ENCODE measurements at regions not wholly inside any gene's neighbourhood (a gene's known extent, or its start where the extent isn't known, plus 50 kb on each side); places are given as distances from the start of the nearest gene placed in this dataset.

DNA sequence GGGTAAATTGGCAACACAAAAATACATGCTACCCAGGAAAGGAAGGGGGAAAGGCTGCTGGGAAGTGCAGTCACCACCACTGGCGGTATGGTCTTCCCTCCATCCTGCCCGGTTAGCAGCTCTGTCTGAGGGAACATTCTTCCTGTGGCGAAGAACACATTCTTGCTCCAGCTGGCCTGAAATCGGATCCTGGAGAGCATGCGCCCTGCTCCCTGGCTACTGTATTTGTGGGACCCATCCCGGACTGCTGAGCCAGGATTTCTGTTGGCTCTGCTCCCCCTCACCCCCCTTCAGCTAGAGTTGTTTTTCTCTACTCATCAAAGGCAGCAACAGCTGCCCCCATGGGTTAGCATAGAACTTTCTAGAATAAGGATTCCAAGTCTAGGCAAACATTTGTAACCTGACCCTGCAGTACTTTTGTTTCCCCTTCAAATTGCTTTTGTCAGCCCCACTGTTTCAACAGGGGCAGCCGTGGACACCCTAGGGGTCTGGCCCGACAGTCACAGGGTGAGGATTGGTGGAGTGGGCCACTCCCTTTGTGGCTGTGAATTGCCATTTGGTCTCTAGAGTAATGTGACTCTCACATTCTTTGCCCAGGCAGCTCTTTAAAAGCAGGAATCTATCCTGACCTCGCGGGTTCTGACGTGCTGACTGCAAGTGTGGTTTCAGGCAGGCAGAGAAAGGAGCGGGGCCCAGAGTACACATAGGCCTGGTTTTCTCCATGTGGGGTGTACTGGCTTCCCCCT is 157.7 kb downstream of the TOMM20 start:
- Histone ChIP-seq H3K36me3 (ENCODE audit: control insufficient read depth in 2 of 2, insufficient read depth in 2 of 2, low read length in 2 of 2) (no peaks in the 10 kb centered on the region), H3K27ac (ENCODE audit: low read length) (peak overlapping the region; percentile 97), H3K9me3 (ENCODE audit: control insufficient read depth in 2 of 2, low read length in 2 of 2) (no peaks in the 10 kb centered on the region), H3K4me1 (ENCODE audit: control insufficient read depth, insufficient read depth, low read length) (peaks cover 56% of the 10 kb centered on the region), H3K9ac (ENCODE audit: low read length in 2 of 2) (peak overlapping the region; percentile 80 to 83), H3K4me3 (ENCODE audit: low read length in 2 of 2) (peak overlapping the region in 1 of 2 donors; percentile 61), H3K27me3 (ENCODE audit: control insufficient read depth in 1 of 2, insufficient read depth in 2 of 2, low read length in 2 of 2) (no peaks in the 10 kb centered on the region)

DNA sequence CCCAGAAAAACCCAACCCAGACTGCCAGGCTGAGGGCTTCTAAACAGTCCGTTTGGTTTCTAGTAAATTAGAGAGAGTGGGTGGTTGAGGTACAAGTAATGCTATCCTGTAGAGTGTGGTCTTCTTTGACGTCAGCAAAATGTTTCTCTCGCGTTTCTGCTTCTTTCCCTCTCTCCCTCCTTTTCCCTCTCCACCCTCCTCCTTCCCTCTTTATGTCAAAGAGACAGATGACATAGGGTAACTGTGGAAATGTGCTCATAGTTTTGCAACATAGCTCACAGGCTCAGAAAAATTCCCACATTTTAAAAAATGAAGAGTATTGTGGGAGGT is 158.3 kb downstream of the TOMM20 start:
- peak overlapping the region; percentile 97 for H3K27ac ChIP-seq (ENCODE audit: low read length)
- no peaks in the 10 kb centered on the region for H3K9me3 ChIP-seq (ENCODE audit: control insufficient read depth in 2 of 2, low read length in 2 of 2)
- peak overlapping the region in 1 of 2 donors; percentile 61 for H3K4me3 ChIP-seq (ENCODE audit: low read length in 2 of 2)
- H3K9ac ChIP-seq (ENCODE audit: low read length in 2 of 2) = peak overlapping the region; percentile 80 to 83
- H3K36me3 ChIP-seq (ENCODE audit: control insufficient read depth in 2 of 2, insufficient read depth in 2 of 2, low read length in 2 of 2) = no peaks in the 10 kb centered on the region
- H3K4me1 ChIP-seq (ENCODE audit: control insufficient read depth, insufficient read depth, low read length) = peaks cover 55% of the 10 kb centered on the region
- no peaks in the 10 kb centered on the region for H3K27me3 ChIP-seq (ENCODE audit: control insufficient read depth in 1 of 2, insufficient read depth in 2 of 2, low read length in 2 of 2)

DNA sequence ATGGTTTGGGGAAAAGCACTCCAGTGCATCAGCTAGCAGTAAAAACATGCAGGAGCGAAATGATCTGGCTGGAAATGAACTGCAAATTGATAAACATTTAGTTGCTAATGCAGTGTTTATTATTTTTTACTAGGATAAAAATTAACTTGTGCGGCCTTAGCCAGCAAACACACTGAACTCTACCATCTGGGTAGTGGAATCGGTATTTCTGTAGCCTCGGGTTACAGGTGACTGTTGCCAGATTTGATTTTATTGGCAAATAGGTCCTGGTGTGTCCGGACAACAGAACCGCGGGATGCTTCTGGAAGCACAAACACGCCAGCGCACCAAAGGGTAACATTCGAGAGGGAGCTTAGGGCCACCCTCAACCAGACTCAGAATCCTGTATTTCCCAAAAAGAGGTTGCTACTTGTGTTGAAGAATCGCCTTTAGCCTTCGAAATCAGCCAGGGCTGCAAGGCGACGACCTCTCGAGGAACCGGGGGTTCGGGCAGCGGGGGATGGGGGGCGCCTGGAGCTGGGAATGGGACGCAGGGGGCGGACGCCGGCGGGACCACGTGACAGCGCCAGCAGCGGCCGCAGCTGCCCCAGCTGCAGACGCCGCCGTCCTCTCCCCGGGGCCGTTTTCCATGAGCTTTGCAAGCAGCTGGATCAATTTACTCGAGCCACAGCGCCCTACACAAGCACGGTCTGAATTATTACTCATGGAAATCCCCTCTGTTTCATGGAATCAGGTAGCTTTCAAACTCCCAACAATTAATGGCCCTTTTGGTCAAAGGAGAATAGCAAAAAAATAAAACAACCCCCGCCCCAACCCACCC is 158.8 kb downstream of the TOMM20 start:
- Histone ChIP-seq H3K4me3 (ENCODE audit: low read length in 2 of 2) (peak overlapping the region; percentile 47 to 61), H3K36me3 (ENCODE audit: control insufficient read depth in 2 of 2, insufficient read depth in 2 of 2, low read length in 2 of 2) (no peaks in the 10 kb centered on the region), H3K27me3 (ENCODE audit: control insufficient read depth in 1 of 2, insufficient read depth in 2 of 2, low read length in 2 of 2) (no peaks in the 10 kb centered on the region), H3K4me1 (ENCODE audit: control insufficient read depth, insufficient read depth, low read length) (peaks cover 61% of the 10 kb centered on the region), H3K27ac (ENCODE audit: low read length) (peak overlapping the region; percentile 97), H3K9ac (ENCODE audit: low read length in 2 of 2) (peak overlapping the region; percentile 80 to 83), H3K9me3 (ENCODE audit: control insufficient read depth in 2 of 2, low read length in 2 of 2) (no peaks in the 10 kb centered on the region)

DNA sequence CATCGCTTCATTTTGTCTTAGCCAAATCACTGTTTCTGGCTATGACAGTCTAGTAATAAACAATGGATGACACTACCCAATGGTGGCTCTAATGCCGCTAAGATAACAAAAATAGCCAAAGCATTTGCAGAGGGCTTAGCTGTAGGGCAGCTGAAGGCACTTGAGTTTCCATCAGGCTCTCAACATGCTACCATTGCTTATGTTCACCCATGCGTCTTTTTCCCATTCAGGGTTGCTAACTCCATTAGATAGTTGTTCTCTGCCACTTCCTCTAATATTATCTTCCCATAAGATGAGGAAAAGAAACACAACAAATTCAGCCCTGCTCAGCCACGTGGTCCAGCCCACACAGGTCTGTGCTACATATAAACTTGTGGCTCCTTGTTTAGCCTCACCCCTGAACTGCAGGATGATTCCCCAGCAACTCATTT is 159.6 kb downstream of the TOMM20 start:
- peaks cover 64% of the 10 kb centered on the region for H3K4me1 ChIP-seq (ENCODE audit: control insufficient read depth, insufficient read depth, low read length)
- peak overlapping the region in 1 of 2 donors; percentile 47 for H3K4me3 ChIP-seq (ENCODE audit: low read length in 2 of 2)
- peak overlapping the region; percentile 97 for H3K27ac ChIP-seq (ENCODE audit: low read length)
- no peaks in the 10 kb centered on the region for H3K9me3 ChIP-seq (ENCODE audit: control insufficient read depth in 2 of 2, low read length in 2 of 2)
- no peaks in the 10 kb centered on the region for H3K36me3 ChIP-seq (ENCODE audit: control insufficient read depth in 2 of 2, insufficient read depth in 2 of 2, low read length in 2 of 2)
- peak overlapping the region; percentile 80 to 83 for H3K9ac ChIP-seq (ENCODE audit: low read length in 2 of 2)
- H3K27me3 ChIP-seq (ENCODE audit: control insufficient read depth in 1 of 2, insufficient read depth in 2 of 2, low read length in 2 of 2) = no peaks in the 10 kb centered on the region

DNA sequence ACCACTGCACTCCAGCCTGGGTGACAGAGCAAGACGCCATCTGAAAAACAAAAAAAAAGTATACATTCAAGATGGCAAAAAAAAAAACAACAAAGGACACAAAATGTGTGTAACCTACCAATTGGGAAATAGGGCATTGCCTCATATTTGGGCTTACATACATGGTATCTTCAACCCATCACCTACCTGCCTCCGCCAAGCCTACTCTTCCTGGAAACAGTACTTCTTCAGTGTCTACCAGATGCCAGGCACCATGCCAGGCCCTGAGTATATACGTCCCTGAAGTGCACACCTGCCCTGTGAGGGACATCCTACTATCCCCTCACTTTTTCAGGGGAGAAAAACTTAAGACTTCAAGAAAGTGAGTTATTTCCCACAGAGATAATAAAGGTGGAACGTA is 160.2 kb downstream of the TOMM20 start:
- H3K4me3 ChIP-seq (ENCODE audit: low read length in 2 of 2) = no peak overlapping the region
- H3K9me3 ChIP-seq (ENCODE audit: control insufficient read depth in 2 of 2, low read length in 2 of 2) = no peaks in the 10 kb centered on the region
- no peaks in the 10 kb centered on the region for H3K27me3 ChIP-seq (ENCODE audit: control insufficient read depth in 1 of 2, insufficient read depth in 2 of 2, low read length in 2 of 2)
- H3K36me3 ChIP-seq (ENCODE audit: control insufficient read depth in 2 of 2, insufficient read depth in 2 of 2, low read length in 2 of 2) = no peaks in the 10 kb centered on the region
- peaks cover 64% of the 10 kb centered on the region for H3K4me1 ChIP-seq (ENCODE audit: control insufficient read depth, insufficient read depth, low read length)
- peak overlapping the region; percentile 97 for H3K27ac ChIP-seq (ENCODE audit: low read length)
- peak overlapping the region in 1 of 2 donors; percentile 83 for H3K9ac ChIP-seq (ENCODE audit: low read length in 2 of 2)

DNA sequence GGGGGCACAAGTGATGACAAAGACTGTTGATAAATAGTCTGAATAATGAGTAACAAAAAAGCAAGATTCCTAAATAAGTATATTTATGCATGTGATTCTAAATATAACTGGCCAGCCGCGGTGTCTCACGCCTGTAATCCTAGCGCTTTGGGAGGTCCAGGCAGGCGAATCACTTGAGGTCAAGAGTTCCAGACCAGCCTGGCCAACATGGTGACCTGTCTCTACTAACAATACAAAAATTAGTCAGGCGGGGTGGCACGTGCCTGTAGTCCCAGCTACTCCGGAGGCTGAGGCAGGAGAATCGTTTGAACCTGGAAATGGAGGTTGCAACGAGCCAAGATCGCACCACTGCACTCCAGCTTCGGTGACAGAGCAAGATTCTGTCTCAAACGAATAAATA is 161.5 kb downstream of the TOMM20 start:
- Histone ChIP-seq H3K9ac (ENCODE audit: low read length in 2 of 2) (no peak overlapping the region), H3K36me3 (ENCODE audit: control insufficient read depth in 2 of 2, insufficient read depth in 2 of 2, low read length in 2 of 2) (no peaks in the 10 kb centered on the region), H3K9me3 (ENCODE audit: control insufficient read depth in 2 of 2, low read length in 2 of 2) (no peaks in the 10 kb centered on the region), H3K4me3 (ENCODE audit: low read length in 2 of 2) (no peak overlapping the region), H3K4me1 (ENCODE audit: control insufficient read depth, insufficient read depth, low read length) (peaks cover 66% of the 10 kb centered on the region), H3K27me3 (ENCODE audit: control insufficient read depth in 1 of 2, insufficient read depth in 2 of 2, low read length in 2 of 2) (no peaks in the 10 kb centered on the region), H3K27ac (ENCODE audit: low read length) (peak overlapping the region; percentile 24)

DNA sequence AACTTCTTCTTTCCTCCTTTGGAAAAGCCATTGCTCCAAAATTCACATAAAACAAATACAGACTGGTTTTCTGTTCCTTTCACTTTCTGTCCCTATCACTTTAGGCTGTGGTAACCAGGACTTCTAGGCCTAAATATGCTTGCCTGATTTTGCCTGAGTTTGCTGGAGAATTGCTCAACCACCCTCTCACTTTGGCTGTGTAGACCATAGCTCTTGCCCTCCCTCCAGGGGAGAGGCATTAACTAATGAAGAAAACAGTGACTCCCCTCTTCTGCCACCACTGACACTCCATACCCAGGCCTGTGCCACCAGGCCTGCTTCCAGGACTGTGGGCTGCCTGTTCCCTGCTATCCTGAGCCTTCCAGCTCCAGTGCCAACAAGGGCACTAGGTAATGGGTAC is 163.5 kb downstream of the TOMM20 start:
- Histone ChIP-seq H3K4me3 (ENCODE audit: low read length in 2 of 2) (no peak overlapping the region), H3K27ac (ENCODE audit: low read length) (peak overlapping the region; percentile 89), H3K9ac (ENCODE audit: low read length in 2 of 2) (peak overlapping the region in 1 of 2 donors; percentile 6)

DNA sequence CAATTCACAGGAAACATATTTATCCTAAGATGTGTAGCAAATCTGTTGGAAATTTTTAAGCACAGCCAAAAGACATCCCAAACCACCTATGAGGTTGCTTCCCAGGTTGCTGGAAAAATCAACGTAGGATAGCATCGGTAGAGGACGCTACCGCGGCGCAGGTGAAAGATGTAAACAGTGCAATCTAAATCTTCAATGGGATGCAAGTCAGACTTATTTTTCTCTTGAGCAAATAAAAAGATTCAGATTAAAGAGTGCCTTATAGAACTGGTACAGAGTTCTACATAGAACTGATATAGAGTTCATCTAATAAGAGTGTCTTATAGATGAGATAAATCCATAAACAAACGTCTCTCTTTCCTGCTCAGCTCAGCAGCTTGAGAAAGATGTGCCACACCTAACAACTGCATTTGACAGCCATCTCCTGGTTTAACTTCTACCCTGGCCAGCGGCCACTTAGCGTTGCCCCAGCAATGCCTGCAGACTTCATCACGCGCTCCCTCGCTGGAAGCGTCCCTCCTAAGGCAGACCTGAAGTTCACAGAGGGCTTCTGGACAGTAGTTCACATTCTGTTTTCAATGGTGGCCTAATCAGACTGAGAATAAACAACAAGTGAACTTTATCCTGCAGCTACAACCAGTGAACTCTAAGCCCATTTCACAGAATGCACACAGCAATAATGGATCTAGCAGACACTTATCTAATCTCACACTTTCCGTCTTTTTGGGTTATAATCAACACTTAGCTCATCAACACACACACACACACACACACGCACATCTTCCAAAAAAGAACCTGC is 164.5 kb downstream of the TOMM20 start:
- Histone ChIP-seq H3K9ac (ENCODE audit: low read length in 2 of 2) (no peak overlapping the region), H3K4me3 (ENCODE audit: low read length in 2 of 2) (peak overlapping the region in 1 of 2 donors; percentile 3), H3K9me3 (ENCODE audit: control insufficient read depth in 2 of 2, low read length in 2 of 2) (no peaks in the 10 kb centered on the region), H3K36me3 (ENCODE audit: control insufficient read depth in 2 of 2, insufficient read depth in 2 of 2, low read length in 2 of 2) (no peaks in the 10 kb centered on the region), H3K27ac (ENCODE audit: low read length) (peak overlapping the region; percentile 89), H3K4me1 (ENCODE audit: control insufficient read depth, insufficient read depth, low read length) (peaks cover 54% of the 10 kb centered on the region), H3K27me3 (ENCODE audit: control insufficient read depth in 1 of 2, insufficient read depth in 2 of 2, low read length in 2 of 2) (no peaks in the 10 kb centered on the region)

More for the DNA sequence above, 163.5 kb downstream of the TOMM20 start:
- H3K27me3 ChIP-seq (ENCODE audit: control insufficient read depth in 1 of 2, insufficient read depth in 2 of 2, low read length in 2 of 2) = no peaks in the 10 kb centered on the region
- H3K36me3 ChIP-seq (ENCODE audit: control insufficient read depth in 2 of 2, insufficient read depth in 2 of 2, low read length in 2 of 2) = no peaks in the 10 kb centered on the region
- peaks cover 61% of the 10 kb centered on the region for H3K4me1 ChIP-seq (ENCODE audit: control insufficient read depth, insufficient read depth, low read length)
- H3K9me3 ChIP-seq (ENCODE audit: control insufficient read depth in 2 of 2, low read length in 2 of 2) = no peaks in the 10 kb centered on the region

DNA sequence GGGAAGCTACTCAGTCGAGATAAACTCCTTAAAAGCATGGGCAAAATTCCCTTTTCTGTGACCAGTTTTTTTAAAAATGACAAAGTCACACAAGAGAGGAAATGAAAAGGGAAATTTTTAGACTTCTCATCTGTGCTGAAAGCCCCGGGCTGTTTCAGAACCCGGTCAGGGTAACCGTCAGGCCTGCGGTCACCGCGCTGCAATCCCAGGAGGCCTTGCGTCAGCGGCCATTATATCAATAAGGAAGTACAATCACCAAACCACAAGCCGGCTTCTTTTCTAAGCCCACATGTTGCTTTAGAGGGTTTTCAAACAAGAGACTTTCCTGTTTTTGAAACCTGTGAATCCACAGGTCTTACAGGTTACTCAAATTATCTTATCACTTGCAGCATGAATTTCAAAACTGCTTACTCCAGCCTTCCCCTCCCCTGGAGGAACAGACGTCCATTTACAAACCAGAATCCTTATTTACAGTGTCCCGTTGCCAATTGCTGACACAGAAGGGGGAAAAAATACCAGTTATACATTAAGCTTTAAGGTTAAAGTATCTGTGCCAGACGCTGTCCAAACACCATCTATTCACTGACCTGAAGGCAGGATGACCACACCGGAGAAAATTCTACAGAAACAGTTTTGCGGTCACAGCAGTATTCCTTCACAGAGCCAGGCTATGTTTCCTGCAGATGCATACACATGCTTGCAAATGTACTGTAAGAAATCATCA is 165.3 kb downstream of the TOMM20 start:
- Histone ChIP-seq H3K27ac (ENCODE audit: low read length) (peak overlapping the region; percentile 89), H3K27me3 (ENCODE audit: control insufficient read depth in 1 of 2, insufficient read depth in 2 of 2, low read length in 2 of 2) (no peaks in the 10 kb centered on the region), H3K9me3 (ENCODE audit: control insufficient read depth in 2 of 2, low read length in 2 of 2) (no peaks in the 10 kb centered on the region), H3K9ac (ENCODE audit: low read length in 2 of 2) (peak overlapping the region in 1 of 2 donors; percentile 20), H3K4me1 (ENCODE audit: control insufficient read depth, insufficient read depth, low read length) (peaks cover 50% of the 10 kb centered on the region), H3K36me3 (ENCODE audit: control insufficient read depth in 2 of 2, insufficient read depth in 2 of 2, low read length in 2 of 2) (no peaks in the 10 kb centered on the region), H3K4me3 (ENCODE audit: low read length in 2 of 2) (no peak overlapping the region)
